MM.1S (cell line): ENCODE measurements at regions not wholly inside any gene's neighbourhood (a gene's known extent, or its start where the extent isn't known, plus 50 kb on each side); places are given as distances from the start of the nearest gene placed in this dataset.

Experiments
- DNase-seq: peaks from one replicate; pipeline ENCODE4 v3.0.0-alpha.2; 2015
- H2AFZ ChIP-seq: fragments of 300-600 bp; sonication (generic); 2 replicates; pipeline ENCODE4 v1.6.0; 2016; ENCODE audit warnings: antibody characterized with exemption, low read length
- H3F3A ChIP-seq: fragments of 300-600 bp; sonication (generic); 2 replicates; pipeline ENCODE4 v1.6.1; 2016; ENCODE audit warnings: mild to moderate bottlenecking, antibody characterized with exemption, low read length, moderate library complexity, mixed read lengths; ENCODE audit not compliant: insufficient read depth
- H3K27ac ChIP-seq: fragments of 300-600 bp; sonication (generic); 2 replicates; pipeline ENCODE4 v1.5.1; 2016; ENCODE audit warnings: mild to moderate bottlenecking, low read length
- H3K27me3 ChIP-seq: fragments of 300-600 bp; sonication (generic); replicated peaks from 2 replicates; pipeline ENCODE4 v1.6.0; 2016; ENCODE audit warnings: low read length; ENCODE audit not compliant: insufficient read depth
- H3K36me3 ChIP-seq: fragments of 300-600 bp; sonication (generic); replicated peaks from 2 replicates; pipeline ENCODE4 v1.6.1; 2016; ENCODE audit warnings: mild to moderate bottlenecking, low read length, mixed read lengths; ENCODE audit not compliant: insufficient read depth
- H3K4me1 ChIP-seq: fragments of 300-600 bp; sonication (generic); 2 replicates; pipeline ENCODE4 v1.6.1; 2016; ENCODE audit warnings: low read length, mixed read lengths
- H3K4me2 ChIP-seq: fragments of 300-600 bp; sonication (generic); 2 replicates; pipeline ENCODE4 v1.6.0; 2016; ENCODE audit warnings: low read depth, low read length
- H3K4me3 ChIP-seq: fragments of 300-600 bp; sonication (generic); 2 replicates; pipeline ENCODE4 v1.5.1; 2016; ENCODE audit warnings: low read length, mixed read lengths
- H3K79me2 ChIP-seq: fragments of 300-600 bp; sonication (generic); 2 replicates; pipeline ENCODE4 v1.6.1; 2016; ENCODE audit warnings: mixed run types, low read length, mixed read lengths
- H3K9ac ChIP-seq: fragments of 300-600 bp; sonication (generic); 2 replicates; pipeline ENCODE4 v1.6.1; 2016; ENCODE audit warnings: low read length, mixed read lengths
- H3K9me2 ChIP-seq: fragments of 300-600 bp; sonication (generic); replicated peaks from 2 replicates; pipeline ENCODE4 v1.6.1; 2016; ENCODE audit warnings: mild to moderate bottlenecking, low read length, mixed read lengths; ENCODE audit not compliant: insufficient read depth
- H3K9me3 ChIP-seq: fragments of 300-600 bp; sonication (generic); replicated peaks from 2 replicates; pipeline ENCODE4 v1.6.1; 2016; ENCODE audit warnings: mild to moderate bottlenecking, low read length, mixed read lengths; ENCODE audit not compliant: insufficient read depth
- H4K20me1 ChIP-seq: fragments of 300-600 bp; sonication (generic); 2 replicates; pipeline ENCODE4 v1.6.1; 2016; ENCODE audit warnings: mild to moderate bottlenecking, low read length, moderate library complexity, mixed read lengths; ENCODE audit not compliant: insufficient read depth
- EZH2 ChIP-seq: fragments of 300-600 bp; sonication (generic); optimal IDR thresholded peaks from 2 replicates; pipeline ENCODE3; 2017; ENCODE audit warnings: low read depth, mild to moderate bottlenecking, antibody characterized with exemption, low read length, mixed read lengths
- EZH2phosphoT487 ChIP-seq: fragments of 300-600 bp; sonication (generic); IDR thresholded peaks from 2 replicates; pipeline ENCODE4 v1.6.1; 2018; ENCODE audit warnings: antibody characterized with exemption, low read length
- TF ChIP-seq, protein P1 (sequence below): fragments of 300-600 bp; sonication (generic); IDR thresholded peaks from 2 replicates; pipeline ENCODE4 v1.5.1; 2016; ENCODE audit warnings: antibody characterized with exemption, low read length, mixed read lengths

DNA sequence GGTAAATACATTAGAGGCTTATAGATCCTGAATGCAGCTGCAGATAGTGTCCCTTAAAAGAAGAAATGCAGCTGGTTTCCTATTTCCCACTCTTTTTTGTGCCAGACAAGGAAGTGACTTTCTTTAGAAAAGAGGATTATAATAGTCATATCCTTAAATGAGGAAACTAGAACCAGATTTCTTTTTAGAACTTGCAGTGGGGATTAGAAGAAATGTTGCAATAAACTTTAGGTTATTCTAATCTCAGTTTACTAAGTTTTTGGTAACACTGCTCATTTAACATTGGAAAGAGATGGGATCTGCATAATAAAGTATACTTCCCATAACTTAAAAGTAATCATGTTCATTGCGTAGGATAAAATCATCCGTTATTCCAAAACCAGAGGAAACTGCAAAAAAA, 101.9 kb downstream of the SLIT2 start:
- no peaks in the 10 kb centered on the region for H3F3A ChIP-seq
- no peak overlapping the region for H3K4me2 ChIP-seq
- no peaks in the 10 kb centered on the region for H3K79me2 ChIP-seq
- no peak overlapping the region for H2AFZ ChIP-seq
- H3K36me3 ChIP-seq = no peaks in the 10 kb centered on the region
- H3K4me1 ChIP-seq = no peaks in the 10 kb centered on the region
- no peak overlapping the region for H3K4me3 ChIP-seq
- TF ChIP-seq EZH2 (no peak), EZH2phosphoT487 (no peak)
- TF ChIP-seq, protein P1, sequence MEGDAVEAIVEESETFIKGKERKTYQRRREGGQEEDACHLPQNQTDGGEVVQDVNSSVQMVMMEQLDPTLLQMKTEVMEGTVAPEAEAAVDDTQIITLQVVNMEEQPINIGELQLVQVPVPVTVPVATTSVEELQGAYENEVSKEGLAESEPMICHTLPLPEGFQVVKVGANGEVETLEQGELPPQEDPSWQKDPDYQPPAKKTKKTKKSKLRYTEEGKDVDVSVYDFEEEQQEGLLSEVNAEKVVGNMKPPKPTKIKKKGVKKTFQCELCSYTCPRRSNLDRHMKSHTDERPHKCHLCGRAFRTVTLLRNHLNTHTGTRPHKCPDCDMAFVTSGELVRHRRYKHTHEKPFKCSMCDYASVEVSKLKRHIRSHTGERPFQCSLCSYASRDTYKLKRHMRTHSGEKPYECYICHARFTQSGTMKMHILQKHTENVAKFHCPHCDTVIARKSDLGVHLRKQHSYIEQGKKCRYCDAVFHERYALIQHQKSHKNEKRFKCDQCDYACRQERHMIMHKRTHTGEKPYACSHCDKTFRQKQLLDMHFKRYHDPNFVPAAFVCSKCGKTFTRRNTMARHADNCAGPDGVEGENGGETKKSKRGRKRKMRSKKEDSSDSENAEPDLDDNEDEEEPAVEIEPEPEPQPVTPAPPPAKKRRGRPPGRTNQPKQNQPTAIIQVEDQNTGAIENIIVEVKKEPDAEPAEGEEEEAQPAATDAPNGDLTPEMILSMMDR = no peak
- DNase-seq = no peak
- no peak overlapping the region for H3K9ac ChIP-seq
- no peaks in the 10 kb centered on the region for H3K9me3 ChIP-seq
- H3K9me2 ChIP-seq = no peaks in the 10 kb centered on the region
- no peaks in the 10 kb centered on the region for H3K27me3 ChIP-seq
- no peak overlapping the region for H3K27ac ChIP-seq
- H4K20me1 ChIP-seq = no peaks in the 10 kb centered on the region

DNA sequence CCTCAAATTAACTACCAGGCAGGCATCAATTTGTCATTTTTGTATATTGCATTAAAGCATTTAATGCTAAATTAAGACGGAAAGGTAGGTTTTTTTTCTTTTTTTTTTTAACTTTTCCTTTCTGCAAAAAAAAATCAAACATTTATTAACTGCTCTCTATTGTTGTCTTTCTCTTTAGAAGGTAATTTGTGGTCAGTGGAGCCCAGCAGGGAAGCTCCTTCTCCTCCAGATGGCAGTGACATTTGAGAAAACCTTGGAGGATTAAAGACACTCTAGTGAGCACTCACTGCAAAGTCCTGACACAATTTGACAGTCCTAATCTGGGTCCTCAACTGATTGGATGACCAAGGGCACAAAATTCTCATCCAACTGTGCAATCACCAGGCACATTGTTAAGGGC, 102.4 kb downstream of the SLIT2 start:
- DNase-seq = no peak
- Histone ChIP-seq H3K27ac (no peak overlapping the region), H3K36me3 (no peaks in the 10 kb centered on the region), H3K79me2 (no peaks in the 10 kb centered on the region), H3K9ac (no peak overlapping the region), H3K4me1 (no peaks in the 10 kb centered on the region), H3F3A (no peaks in the 10 kb centered on the region), H3K4me2 (no peak overlapping the region), H3K4me3 (no peak overlapping the region), H2AFZ (no peak overlapping the region), H4K20me1 (no peaks in the 10 kb centered on the region), H3K9me3 (no peaks in the 10 kb centered on the region), H3K27me3 (no peaks in the 10 kb centered on the region), H3K9me2 (no peaks in the 10 kb centered on the region)
- TF ChIP-seq, protein P1 = no peak
- TF ChIP-seq EZH2phosphoT487 = no peak
- no peak for TF ChIP-seq EZH2

DNA sequence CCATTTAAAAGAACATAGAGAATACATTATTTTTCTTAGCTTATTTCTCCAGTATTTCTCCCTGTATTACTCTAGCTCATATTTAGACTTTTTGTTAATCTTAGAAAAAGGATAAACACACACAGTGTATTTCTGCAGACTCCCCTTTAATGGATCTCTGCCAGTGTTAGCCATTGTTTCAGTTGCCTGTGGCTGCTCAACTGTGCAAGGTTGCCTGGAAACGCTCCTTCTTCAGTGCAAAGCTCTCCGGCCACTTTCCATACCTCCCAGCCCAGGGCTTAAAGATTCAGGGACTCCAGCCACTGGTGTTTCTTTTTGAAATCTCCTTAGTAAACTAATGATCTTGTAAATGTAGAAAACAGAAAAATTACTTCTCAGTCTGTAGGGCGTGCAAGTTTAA, 104.9 kb downstream of the SLIT2 start:
- DNase-seq = no peak
- no peaks in the 10 kb centered on the region for H3F3A ChIP-seq
- H3K9me3 ChIP-seq = no peaks in the 10 kb centered on the region
- H3K4me1 ChIP-seq = no peaks in the 10 kb centered on the region
- no peak overlapping the region for H3K4me3 ChIP-seq
- no peaks in the 10 kb centered on the region for H3K79me2 ChIP-seq
- H3K27ac ChIP-seq = no peak overlapping the region
- no peaks in the 10 kb centered on the region for H4K20me1 ChIP-seq
- no peak overlapping the region for H2AFZ ChIP-seq
- H3K27me3 ChIP-seq = no peaks in the 10 kb centered on the region
- no peaks in the 10 kb centered on the region for H3K9me2 ChIP-seq
- TF ChIP-seq EZH2 = no peak
- TF ChIP-seq, protein P1 = no peak
- TF ChIP-seq EZH2phosphoT487 = no peak
- H3K36me3 ChIP-seq = no peaks in the 10 kb centered on the region
- H3K9ac ChIP-seq = no peak overlapping the region
- H3K4me2 ChIP-seq = no peak overlapping the region
